ENCODE measurements at regions not wholly inside any gene's neighbourhood (a gene's known extent, or its start where the extent isn't known, plus 50 kb on each side); places are given as distances from the start of the nearest gene placed in this dataset.

DNA sequence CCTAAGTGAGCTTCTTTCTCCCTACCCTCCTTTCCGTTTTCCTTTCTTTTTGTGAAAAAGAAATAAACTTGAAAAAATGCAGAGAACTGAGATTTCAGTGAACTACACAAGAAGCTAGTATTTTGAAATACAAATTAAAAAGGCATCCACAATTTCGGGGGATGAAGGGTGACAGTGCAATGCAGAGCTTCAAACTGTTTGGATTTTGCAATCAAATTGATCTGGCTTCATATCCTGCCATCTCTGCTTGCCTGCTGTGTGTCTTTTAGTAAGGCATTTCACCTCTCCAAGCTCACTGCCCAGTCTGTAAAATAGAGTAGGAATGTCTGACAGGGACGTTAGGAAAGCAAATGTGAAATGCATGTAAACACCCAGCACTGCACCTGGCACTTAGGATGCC lies 258.0 kb downstream of the HACE1 start:
- H3K36me3 ChIP-seq (ENCODE audit: control insufficient read depth, insufficient read depth, low read length), result no peaks in the 10 kb centered on the region
- ChIA-PET CTCF (no interaction called here), POLR2A (no interaction called here)
- no peak for ATAC-seq
- no peaks in the 10 kb centered on the region for H3K9me3 ChIP-seq (ENCODE audit: control insufficient read depth, insufficient read depth, low read depth, low read length)
- no peaks in the 10 kb centered on the region for H3K27me3 ChIP-seq (ENCODE audit: control insufficient read depth, insufficient read depth, low read length)
- H3K4me1 ChIP-seq (ENCODE audit: control insufficient read depth, insufficient read depth, low read length), result no peaks in the 10 kb centered on the region
- in situ Hi-C loops (cut with HindIII; ENCODE audit: low pct_unique_long_range_greater_than_20kb, low sequenced_read_pairs), result no loop called here
- DNase-seq (ENCODE audit: low read depth, low spot score), result no peak
- TF ChIP-seq TCF7L2 (IDR thresholded peaks at IDR 0.05; ENCODE audit: low read depth, low read length) (no peak), SIN3A (IDR thresholded peaks at IDR 0.05; ENCODE audit: borderline replicate concordance, insufficient read depth, low read depth, low read length) (no peak), POLR2AphosphoS5 (IDR thresholded peaks at IDR 0.05; ENCODE audit: low read depth, low read length) (no peak)
- TF ChIP-seq, protein P1, sequence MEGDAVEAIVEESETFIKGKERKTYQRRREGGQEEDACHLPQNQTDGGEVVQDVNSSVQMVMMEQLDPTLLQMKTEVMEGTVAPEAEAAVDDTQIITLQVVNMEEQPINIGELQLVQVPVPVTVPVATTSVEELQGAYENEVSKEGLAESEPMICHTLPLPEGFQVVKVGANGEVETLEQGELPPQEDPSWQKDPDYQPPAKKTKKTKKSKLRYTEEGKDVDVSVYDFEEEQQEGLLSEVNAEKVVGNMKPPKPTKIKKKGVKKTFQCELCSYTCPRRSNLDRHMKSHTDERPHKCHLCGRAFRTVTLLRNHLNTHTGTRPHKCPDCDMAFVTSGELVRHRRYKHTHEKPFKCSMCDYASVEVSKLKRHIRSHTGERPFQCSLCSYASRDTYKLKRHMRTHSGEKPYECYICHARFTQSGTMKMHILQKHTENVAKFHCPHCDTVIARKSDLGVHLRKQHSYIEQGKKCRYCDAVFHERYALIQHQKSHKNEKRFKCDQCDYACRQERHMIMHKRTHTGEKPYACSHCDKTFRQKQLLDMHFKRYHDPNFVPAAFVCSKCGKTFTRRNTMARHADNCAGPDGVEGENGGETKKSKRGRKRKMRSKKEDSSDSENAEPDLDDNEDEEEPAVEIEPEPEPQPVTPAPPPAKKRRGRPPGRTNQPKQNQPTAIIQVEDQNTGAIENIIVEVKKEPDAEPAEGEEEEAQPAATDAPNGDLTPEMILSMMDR (IDR thresholded peaks at IDR 0.05), result no peak
- TF ChIP-seq, protein P2, sequence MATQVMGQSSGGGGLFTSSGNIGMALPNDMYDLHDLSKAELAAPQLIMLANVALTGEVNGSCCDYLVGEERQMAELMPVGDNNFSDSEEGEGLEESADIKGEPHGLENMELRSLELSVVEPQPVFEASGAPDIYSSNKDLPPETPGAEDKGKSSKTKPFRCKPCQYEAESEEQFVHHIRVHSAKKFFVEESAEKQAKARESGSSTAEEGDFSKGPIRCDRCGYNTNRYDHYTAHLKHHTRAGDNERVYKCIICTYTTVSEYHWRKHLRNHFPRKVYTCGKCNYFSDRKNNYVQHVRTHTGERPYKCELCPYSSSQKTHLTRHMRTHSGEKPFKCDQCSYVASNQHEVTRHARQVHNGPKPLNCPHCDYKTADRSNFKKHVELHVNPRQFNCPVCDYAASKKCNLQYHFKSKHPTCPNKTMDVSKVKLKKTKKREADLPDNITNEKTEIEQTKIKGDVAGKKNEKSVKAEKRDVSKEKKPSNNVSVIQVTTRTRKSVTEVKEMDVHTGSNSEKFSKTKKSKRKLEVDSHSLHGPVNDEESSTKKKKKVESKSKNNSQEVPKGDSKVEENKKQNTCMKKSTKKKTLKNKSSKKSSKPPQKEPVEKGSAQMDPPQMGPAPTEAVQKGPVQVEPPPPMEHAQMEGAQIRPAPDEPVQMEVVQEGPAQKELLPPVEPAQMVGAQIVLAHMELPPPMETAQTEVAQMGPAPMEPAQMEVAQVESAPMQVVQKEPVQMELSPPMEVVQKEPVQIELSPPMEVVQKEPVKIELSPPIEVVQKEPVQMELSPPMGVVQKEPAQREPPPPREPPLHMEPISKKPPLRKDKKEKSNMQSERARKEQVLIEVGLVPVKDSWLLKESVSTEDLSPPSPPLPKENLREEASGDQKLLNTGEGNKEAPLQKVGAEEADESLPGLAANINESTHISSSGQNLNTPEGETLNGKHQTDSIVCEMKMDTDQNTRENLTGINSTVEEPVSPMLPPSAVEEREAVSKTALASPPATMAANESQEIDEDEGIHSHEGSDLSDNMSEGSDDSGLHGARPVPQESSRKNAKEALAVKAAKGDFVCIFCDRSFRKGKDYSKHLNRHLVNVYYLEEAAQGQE (IDR thresholded peaks at IDR 0.05; ENCODE audit: insufficient read depth in 1 of 2, low read depth in 2 of 2, low read length in 1 of 2), result no peak
- H3K4me3 ChIP-seq (ENCODE audit: low read depth in 2 of 2, low read length in 2 of 2), result no peak overlapping the region
- intact Hi-C loops (cut with micrococcal nuclease; ENCODE audit: unreplicated experiment), result no loop called here
- H3K27ac ChIP-seq (ENCODE audit: low read length), result no peak overlapping the region
- BruUV-seq (replicated peaks), result no TSS peak

DNA sequence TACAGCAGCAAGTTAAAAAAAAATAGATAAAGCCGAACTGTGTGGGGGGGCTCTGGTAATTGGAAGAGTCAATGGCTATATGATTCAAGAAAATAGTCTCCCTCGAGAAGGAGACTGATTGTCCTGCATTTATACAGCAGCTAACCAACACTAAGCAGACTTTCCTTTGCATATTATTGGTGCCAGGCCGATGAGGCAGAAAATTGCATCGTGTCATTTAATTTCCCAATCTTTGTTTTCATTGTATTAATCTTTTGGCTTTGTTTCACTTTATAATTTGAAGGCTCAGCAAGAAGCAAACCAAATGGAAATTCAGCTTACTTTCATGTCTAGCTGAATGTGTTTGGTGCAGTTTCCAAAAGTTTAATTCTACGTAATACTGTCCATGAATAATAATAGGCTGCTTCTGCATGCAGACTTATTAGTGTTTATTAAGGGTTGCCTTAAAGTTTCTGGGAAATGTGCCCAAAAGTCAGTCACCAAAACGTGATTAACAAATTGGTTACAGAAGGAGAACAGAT lies 258.5 kb downstream of the HACE1 start:
- BruUV-seq (replicated peaks), result no TSS peak
- Histone ChIP-seq H3K9me3 (ENCODE audit: control insufficient read depth, insufficient read depth, low read depth, low read length) (no peaks in the 10 kb centered on the region), H3K36me3 (ENCODE audit: control insufficient read depth, insufficient read depth, low read length) (no peaks in the 10 kb centered on the region), H3K27me3 (ENCODE audit: control insufficient read depth, insufficient read depth, low read length) (no peaks in the 10 kb centered on the region), H3K4me3 (ENCODE audit: low read depth in 2 of 2, low read length in 2 of 2) (no peak overlapping the region), H3K27ac (ENCODE audit: low read length) (no peak overlapping the region), H3K4me1 (ENCODE audit: control insufficient read depth, insufficient read depth, low read length) (no peaks in the 10 kb centered on the region)
- ATAC-seq (no peak), DNase-seq (ENCODE audit: low read depth, low spot score) (no peak)
- CTCF ChIA-PET, result no interaction called here
- POLR2A ChIA-PET, result no interaction called here
- intact Hi-C loops (cut with micrococcal nuclease; ENCODE audit: unreplicated experiment) (no loop called here), in situ Hi-C loops (cut with HindIII; ENCODE audit: low pct_unique_long_range_greater_than_20kb, low sequenced_read_pairs) (no loop called here)
- TF ChIP-seq, protein P2 (IDR thresholded peaks at IDR 0.05; ENCODE audit: insufficient read depth in 1 of 2, low read depth in 2 of 2, low read length in 1 of 2), result no peak
- no peak for TF ChIP-seq POLR2AphosphoS5 (IDR thresholded peaks at IDR 0.05; ENCODE audit: low read depth, low read length)
- no peak for TF ChIP-seq TCF7L2 (IDR thresholded peaks at IDR 0.05; ENCODE audit: low read depth, low read length)
- TF ChIP-seq, protein P1 (IDR thresholded peaks at IDR 0.05), result no peak
- no peak for TF ChIP-seq SIN3A (IDR thresholded peaks at IDR 0.05; ENCODE audit: borderline replicate concordance, insufficient read depth, low read depth, low read length)

All from Panc1 (cell line).